Peyer's patch (tissue), 4 donors: ENCODE measurements at regions not wholly inside any gene's neighbourhood (a gene's known extent, or its start where the extent isn't known, plus 50 kb on each side); places are given as distances from the start of the nearest gene placed in this dataset.

Experiments
- DNase-seq, 3 donors: peaks; one replicate each; pipeline ENCODE4 v3.0.0-alpha.2; 2017 to 2019
- H3K27ac ChIP-seq, 4 donors: fragments of 200-600 bp; sonication (generic); one replicate each; pipeline ENCODE4 v1.5.1; 2016 to 2019
- H3K27me3 ChIP-seq, 2 donors: fragments of 200-600 bp; sonication (generic); one replicate each; pipeline ENCODE4 v1.5.1; 2019
- H3K36me3 ChIP-seq, 3 donors: fragments of 200-600 bp; sonication (generic); one replicate each; pipeline ENCODE4 v1.5.1; 2016 to 2019
- H3K4me1 ChIP-seq, 4 donors: fragments of 200-600 bp; sonication (generic); one replicate each; pipeline ENCODE4 v1.5.1; 2016 to 2019
- H3K4me3 ChIP-seq, 4 donors: fragments of 200-600 bp; sonication (generic); 1 replicate in 3 of 4; 2 replicates in 1 of 4; pipeline ENCODE4 v1.5.1; 2016 to 2019; ENCODE audit warnings: mild to moderate bottlenecking in 1 of 4
- H3K9me3 ChIP-seq, 4 donors: fragments of 200-600 bp; sonication (generic); one replicate each; pipeline ENCODE4 v1.5.1; 2016 to 2019; ENCODE audit warnings: mild to moderate bottlenecking in 1 of 4
- CTCF ChIP-seq, 6 experiments: fragments of 450-650 bp in 4 of 6; fragments of 200-600 bp in 2 of 6; sonication (generic) in 1 of 6; IDR thresholded peaks; one replicate each; pipeline ENCODE4 v1.5.1; 2017 to 2019; ENCODE audit warnings: antibody characterized with exemption in 6 of 6, mild to moderate bottlenecking in 3 of 6, moderate library complexity in 1 of 6
- POLR2A ChIP-seq, 2 donors: fragments of 450-650 bp; IDR thresholded peaks; one replicate each; pipeline ENCODE4 v1.5.1; 2017; ENCODE audit warnings: antibody characterized with exemption in 2 of 2, mild to moderate bottlenecking in 2 of 2, moderate library complexity in 2 of 2

- DNase-seq: no peak
- Histone ChIP-seq H3K4me1 (no peaks in the 10 kb centered on the region), H3K9me3 (peaks cover 0 to 5% (median 0%) of the 10 kb centered on the region in 4 donors), H3K36me3 (no peaks in the 10 kb centered on the region), H3K27ac (no peak overlapping the region), H3K4me3 (no peak overlapping the region), H3K27me3 (no peaks in the 10 kb centered on the region)
- TF ChIP-seq POLR2A (IDR thresholded peaks at IDR 0.05) (no peak), CTCF (IDR thresholded peaks at IDR 0.05) (no peak)
These were observed 1062.4 kb downstream of the AGBL1 start for GRCh38 chr15:87142096-87142495.

- H3K4me3 ChIP-seq: no peak overlapping the region
- TF ChIP-seq CTCF (IDR thresholded peaks at IDR 0.05): no peak
- no peak for TF ChIP-seq POLR2A (IDR thresholded peaks at IDR 0.05)
These were observed 1055.4 kb downstream of the AGBL1 start for GRCh38 chr15:87135109-87135508.

GRCh38 chr15:87133704-87134103, 1054.0 kb downstream of the AGBL1 start:
- Histone ChIP-seq H3K27me3 (no peaks in the 10 kb centered on the region), H3K36me3 (no peaks in the 10 kb centered on the region), H3K9me3 (no peaks in the 10 kb centered on the region), H3K4me1 (no peaks in the 10 kb centered on the region), H3K27ac (no peak overlapping the region), H3K4me3 (no peak overlapping the region)
- TF ChIP-seq CTCF (IDR thresholded peaks at IDR 0.05) (no peak), POLR2A (IDR thresholded peaks at IDR 0.05) (no peak)
- no peak for DNase-seq

More at GRCh38 chr15:87135109-87135508, 1055.4 kb downstream of the AGBL1 start:
- Histone ChIP-seq H3K27ac (no peak overlapping the region), H3K9me3 (no peaks in the 10 kb centered on the region), H3K27me3 (no peaks in the 10 kb centered on the region), H3K36me3 (no peaks in the 10 kb centered on the region), H3K4me1 (no peaks in the 10 kb centered on the region)
- no peak for DNase-seq

GRCh38 chr15:87131067-87131466, 1051.4 kb downstream of the AGBL1 start:
- no peak overlapping the region for H3K4me3 ChIP-seq
- DNase-seq: no peak
- no peak overlapping the region for H3K27ac ChIP-seq
- no peaks in the 10 kb centered on the region for H3K4me1 ChIP-seq
- H3K9me3 ChIP-seq: no peaks in the 10 kb centered on the region
- no peak for TF ChIP-seq POLR2A (IDR thresholded peaks at IDR 0.05)
- no peak for TF ChIP-seq CTCF (IDR thresholded peaks at IDR 0.05)
- no peaks in the 10 kb centered on the region for H3K36me3 ChIP-seq
- no peaks in the 10 kb centered on the region for H3K27me3 ChIP-seq

- Histone ChIP-seq H3K4me3 (no peak overlapping the region), H3K4me1 (no peaks in the 10 kb centered on the region), H3K27me3 (no peaks in the 10 kb centered on the region), H3K36me3 (no peaks in the 10 kb centered on the region), H3K27ac (no peak overlapping the region), H3K9me3 (no peaks in the 10 kb centered on the region)
- TF ChIP-seq CTCF (IDR thresholded peaks at IDR 0.05): no peak
- no peak for TF ChIP-seq POLR2A (IDR thresholded peaks at IDR 0.05)
- DNase-seq: no peak
These were observed 1050.2 kb downstream of the AGBL1 start for GRCh38 chr15:87129916-87130315.
